PFSK-1 (cell line): ENCODE measurements at regions not wholly inside any gene's neighbourhood (a gene's known extent, or its start where the extent isn't known, plus 50 kb on each side); places are given as distances from the start of the nearest gene placed in this dataset.

Source experiments
- FOXP2 ChIP-seq: optimal IDR thresholded peaks from 2 replicates; pipeline ENCODE3; 2011; ENCODE audit warnings: borderline replicate concordance, control low read depth, inconsistent platforms; ENCODE audit not compliant: insufficient read depth; ENCODE audit errors: extremely low read length, extremely low read depth
- POLR2AphosphoS5 ChIP-seq: IDR thresholded peaks from 2 replicates; pipeline ENCODE4 v1.6.1; 2012; ENCODE audit warnings: low read depth, mild to moderate bottlenecking, control low read depth, low read length, moderate library complexity
- SIN3A ChIP-seq: IDR thresholded peaks from 2 replicates; pipeline ENCODE4 v1.6.1; 2012; ENCODE audit warnings: mild to moderate bottlenecking, low read length, moderate library complexity, borderline replicate concordance; ENCODE audit not compliant: insufficient read depth
- TAF1 ChIP-seq: IDR thresholded peaks from 2 replicates; pipeline ENCODE4 v1.6.1; 2012; ENCODE audit warnings: low read length, control low read depth, borderline replicate concordance; ENCODE audit not compliant: insufficient read depth
- TF ChIP-seq, protein P1 (sequence below), 2 experiments: IDR thresholded peaks; 2 replicates each; pipeline versions ENCODE4 v1.6.1 to v1.8.0; 2011 to 2012; ENCODE audit warnings: low read depth in 2 of 2, low read length in 2 of 2, control low read depth in 1 of 2, inconsistent platforms in 1 of 2, mild to moderate bottlenecking in 1 of 2, moderate library complexity in 1 of 2; ENCODE audit not compliant: insufficient read depth in 1 of 2

DNA sequence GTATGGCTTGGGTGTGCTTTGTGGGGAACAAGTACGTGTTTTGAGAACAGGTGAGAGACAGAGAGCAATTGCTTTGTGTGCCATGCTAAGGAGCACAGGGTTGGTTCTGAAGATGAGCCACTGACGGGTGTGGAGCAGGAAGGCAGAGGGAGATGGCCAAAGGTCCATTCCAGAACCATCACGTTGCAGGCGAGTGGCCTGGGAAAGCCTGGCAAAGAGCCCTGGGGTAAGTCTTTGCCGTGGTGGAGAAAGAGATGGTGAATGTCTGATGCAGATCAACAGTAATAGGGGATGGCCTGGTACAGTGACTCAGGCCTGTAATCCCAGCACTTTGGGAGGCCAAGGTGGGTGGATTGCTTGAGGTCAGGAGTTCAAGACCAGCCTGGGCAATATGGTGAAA is 93.5 kb upstream of the ZNF521 start:
- no peak for TF ChIP-seq FOXP2
- no peak for TF ChIP-seq POLR2AphosphoS5
- TF ChIP-seq SIN3A = no peak
- no peak for TF ChIP-seq TAF1
- TF ChIP-seq, protein P1, sequence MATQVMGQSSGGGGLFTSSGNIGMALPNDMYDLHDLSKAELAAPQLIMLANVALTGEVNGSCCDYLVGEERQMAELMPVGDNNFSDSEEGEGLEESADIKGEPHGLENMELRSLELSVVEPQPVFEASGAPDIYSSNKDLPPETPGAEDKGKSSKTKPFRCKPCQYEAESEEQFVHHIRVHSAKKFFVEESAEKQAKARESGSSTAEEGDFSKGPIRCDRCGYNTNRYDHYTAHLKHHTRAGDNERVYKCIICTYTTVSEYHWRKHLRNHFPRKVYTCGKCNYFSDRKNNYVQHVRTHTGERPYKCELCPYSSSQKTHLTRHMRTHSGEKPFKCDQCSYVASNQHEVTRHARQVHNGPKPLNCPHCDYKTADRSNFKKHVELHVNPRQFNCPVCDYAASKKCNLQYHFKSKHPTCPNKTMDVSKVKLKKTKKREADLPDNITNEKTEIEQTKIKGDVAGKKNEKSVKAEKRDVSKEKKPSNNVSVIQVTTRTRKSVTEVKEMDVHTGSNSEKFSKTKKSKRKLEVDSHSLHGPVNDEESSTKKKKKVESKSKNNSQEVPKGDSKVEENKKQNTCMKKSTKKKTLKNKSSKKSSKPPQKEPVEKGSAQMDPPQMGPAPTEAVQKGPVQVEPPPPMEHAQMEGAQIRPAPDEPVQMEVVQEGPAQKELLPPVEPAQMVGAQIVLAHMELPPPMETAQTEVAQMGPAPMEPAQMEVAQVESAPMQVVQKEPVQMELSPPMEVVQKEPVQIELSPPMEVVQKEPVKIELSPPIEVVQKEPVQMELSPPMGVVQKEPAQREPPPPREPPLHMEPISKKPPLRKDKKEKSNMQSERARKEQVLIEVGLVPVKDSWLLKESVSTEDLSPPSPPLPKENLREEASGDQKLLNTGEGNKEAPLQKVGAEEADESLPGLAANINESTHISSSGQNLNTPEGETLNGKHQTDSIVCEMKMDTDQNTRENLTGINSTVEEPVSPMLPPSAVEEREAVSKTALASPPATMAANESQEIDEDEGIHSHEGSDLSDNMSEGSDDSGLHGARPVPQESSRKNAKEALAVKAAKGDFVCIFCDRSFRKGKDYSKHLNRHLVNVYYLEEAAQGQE (IDR thresholded peaks at IDR 0.05; ENCODE audit: insufficient read depth in 1 of 2, low read depth in 2 of 2, low read length in 2 of 2) = no peak

DNA sequence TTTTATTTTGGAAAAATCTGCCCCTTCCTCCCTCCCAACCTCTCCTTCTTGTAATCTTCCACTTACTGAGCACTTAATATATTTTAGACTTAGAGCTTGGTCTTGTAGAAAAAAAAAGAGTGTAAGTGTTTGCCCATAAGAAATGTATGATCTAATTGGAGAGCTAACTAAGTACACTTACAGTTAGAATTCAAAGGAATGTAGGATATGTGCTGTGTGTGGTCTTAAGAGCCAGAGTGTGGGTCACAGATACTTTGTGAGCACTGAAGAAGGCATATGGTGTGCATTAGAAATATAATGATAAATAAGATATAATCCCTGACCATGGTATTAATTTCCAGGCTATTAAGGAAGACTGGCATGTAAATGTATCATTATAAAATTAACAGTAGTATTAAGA is 91.8 kb upstream of the ZNF521 start:
- TF ChIP-seq FOXP2 (no peak), POLR2AphosphoS5 (no peak), SIN3A (no peak), TAF1 (no peak)
- TF ChIP-seq, protein P1 (IDR thresholded peaks at IDR 0.05; ENCODE audit: insufficient read depth in 1 of 2, low read depth in 2 of 2, low read length in 2 of 2) = no peak

DNA sequence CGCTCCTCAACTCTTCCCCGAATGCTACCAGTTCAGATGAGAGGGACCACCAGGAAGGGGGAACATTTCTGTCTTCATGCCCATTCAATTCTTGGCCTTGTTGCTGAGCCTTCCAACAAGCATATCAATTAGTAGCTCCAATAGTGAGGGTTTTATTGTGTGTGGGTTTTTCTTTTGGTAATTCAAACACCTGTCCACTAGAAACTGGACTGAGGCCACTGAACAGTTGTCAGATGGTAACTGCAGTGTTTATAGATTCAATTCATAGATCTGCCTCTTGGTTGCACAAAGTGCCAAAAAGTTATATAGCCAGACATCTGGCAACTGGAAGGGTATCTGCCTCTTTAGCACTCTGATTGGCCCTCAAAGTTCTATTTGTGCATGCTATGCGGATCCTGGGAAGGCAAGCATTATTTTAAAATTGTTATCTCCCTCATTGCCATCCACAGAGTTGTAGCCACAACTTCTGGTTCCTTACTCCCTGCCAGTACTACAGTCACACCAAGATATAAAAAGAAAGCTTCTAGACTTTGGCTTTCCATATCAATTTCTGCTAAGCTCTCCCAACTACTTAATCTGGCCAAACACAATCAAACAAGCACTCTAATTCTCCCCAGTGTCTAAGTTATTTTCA is 83.3 kb upstream of the ZNF521 start:
- TF ChIP-seq SIN3A = no peak
- no peak for TF ChIP-seq TAF1
- TF ChIP-seq POLR2AphosphoS5 = no peak
- no peak for TF ChIP-seq FOXP2
- TF ChIP-seq, protein P1 (IDR thresholded peaks at IDR 0.05; ENCODE audit: insufficient read depth in 1 of 2, low read depth in 2 of 2, low read length in 2 of 2) = no peak

DNA sequence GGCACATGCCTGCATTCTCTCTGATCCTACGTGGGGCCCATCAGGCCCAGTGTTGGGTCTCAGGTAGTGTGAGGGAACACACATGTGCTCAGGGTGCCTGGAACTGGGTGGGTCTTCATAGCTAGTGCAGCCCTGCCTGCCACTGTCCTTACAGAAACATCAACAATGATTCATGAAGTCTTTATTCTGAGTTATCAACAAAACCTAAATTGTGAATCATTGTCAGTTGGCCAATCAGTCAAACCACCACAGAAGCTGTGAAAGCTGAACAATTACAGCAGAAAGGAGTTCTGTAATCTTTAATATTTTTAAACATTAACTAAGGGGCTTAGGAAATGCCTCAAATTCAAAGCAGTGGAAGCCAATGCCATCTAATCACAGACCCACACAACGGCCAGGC is 82.8 kb upstream of the ZNF521 start:
- no peak for TF ChIP-seq SIN3A
- no peak for TF ChIP-seq FOXP2
- TF ChIP-seq, protein P1 (IDR thresholded peaks at IDR 0.05; ENCODE audit: insufficient read depth in 1 of 2, low read depth in 2 of 2, low read length in 2 of 2) = no peak
- no peak for TF ChIP-seq TAF1
- TF ChIP-seq POLR2AphosphoS5 = no peak

DNA sequence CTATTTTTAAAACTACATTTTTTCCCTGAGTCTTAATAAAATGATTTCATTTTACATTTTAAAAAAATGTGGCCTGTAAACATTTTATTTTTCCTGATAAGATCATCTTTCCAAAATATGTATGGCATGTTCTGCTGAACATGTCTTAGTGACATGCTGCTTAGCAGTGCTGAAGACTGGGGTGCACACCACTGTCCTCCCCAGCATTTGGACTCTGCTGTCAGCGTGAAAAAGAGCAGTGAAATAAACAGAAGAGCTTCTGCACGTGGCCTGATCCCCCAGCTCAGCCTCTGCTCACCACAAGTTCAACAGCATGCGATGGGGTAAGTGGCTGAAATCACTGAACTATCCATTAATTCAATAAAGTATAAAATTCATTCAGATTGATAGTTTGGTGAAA is 81.6 kb upstream of the ZNF521 start:
- TF ChIP-seq FOXP2 (no peak), TAF1 (no peak), POLR2AphosphoS5 (no peak), SIN3A (no peak)
- TF ChIP-seq, protein P1 (IDR thresholded peaks at IDR 0.05; ENCODE audit: insufficient read depth in 1 of 2, low read depth in 2 of 2, low read length in 2 of 2) = no peak
